Kidney (tissue), 13 donors: ENCODE measurements at regions not wholly inside any gene's neighbourhood (a gene's known extent, or its start where the extent isn't known, plus 50 kb on each side); places are given as distances from the start of the nearest gene placed in this dataset.
A peak's percentile ranks its signal among the peaks of the same experiment; 100 is the strongest.

Source experiments
- DNase-seq, 5 donors: peaks; one replicate each; pipeline ENCODE4 v3.0.0-alpha.2; 2013 to 2020
- FAIRE-seq: peaks from 2 replicates; lab custom pipeline; 2012; peaks lifted over from hg19 to GRCh38; lab: Jason Lieb, UNC
- H3K27ac ChIP-seq, 2 donors: one replicate each; pipeline ENCODE4 v1.7.0; 2013; ENCODE audit warnings: low read depth in 2 of 2, low read length in 2 of 2, inconsistent platforms in 1 of 2
- H3K27me3 ChIP-seq: one replicate; pipeline ENCODE4 v1.7.1; 2013; ENCODE audit warnings: low read length, inconsistent platforms; ENCODE audit not compliant: control insufficient read depth, insufficient read depth
- H3K36me3 ChIP-seq, 3 donors: one replicate each; pipeline versions ENCODE4 v1.7.0 to v1.7.1; 2013; ENCODE audit warnings: low read length in 3 of 3, control low read depth in 1 of 3, inconsistent platforms in 1 of 3; ENCODE audit not compliant: insufficient read depth in 3 of 3, control insufficient read depth in 2 of 3
- H3K4me1 ChIP-seq, 3 donors: one replicate each; pipeline versions ENCODE4 v1.7.0 to v1.7.1; 2013; ENCODE audit warnings: low read length in 3 of 3, inconsistent platforms in 1 of 3, low read depth in 1 of 3; ENCODE audit not compliant: control insufficient read depth in 2 of 3, insufficient read depth in 2 of 3
- H3K4me3 ChIP-seq, 3 donors: one replicate each; pipeline versions ENCODE4 v1.7.0 to v1.8.1; 2013; ENCODE audit warnings: low read length in 3 of 3, control low read depth in 1 of 3, inconsistent platforms in 1 of 3
- H3K9ac ChIP-seq, 3 donors: one replicate each; pipeline versions ENCODE4 v1.7.0 to v1.7.1; 2013; ENCODE audit warnings: low read length in 3 of 3, control low read depth in 1 of 3, inconsistent platforms in 1 of 3
- H3K9me3 ChIP-seq, 3 donors: one replicate each; pipeline versions ENCODE4 v1.7.0 to v1.7.1; 2013; ENCODE audit warnings: low read length in 3 of 3, control low read depth in 1 of 3, inconsistent platforms in 1 of 3; ENCODE audit not compliant: control insufficient read depth in 2 of 3, insufficient read depth in 1 of 3
- CTCF ChIP-seq: IDR thresholded peaks from 3 replicates; pipeline ENCODE4 v1.5.1; 2012; ENCODE audit warnings: mild to moderate bottlenecking, moderate library complexity, borderline replicate concordance; ENCODE audit not compliant: insufficient read depth; ENCODE audit errors: extremely low read depth
- intact Hi-C: fragments of 100-400 bp; cut with DNase I; formaldehyde crosslinking; loops from one replicate; pipeline ENCODE4 v1.11.1; 2022
- donor health status: control.
- donor health status: control.
- donor health status: control.
- donor health status: control.
- donor health status: control.
- donor health status: DM: yes; HTN: yes; CAD: no.
- donor health status: Normal renal cell carcinoma (clear cell type).

- H3K4me3 ChIP-seq = no peak overlapping the region
- no peak for FAIRE-seq
- no peak overlapping the region for H3K9ac ChIP-seq
- no peaks in the 10 kb centered on the region for H3K9me3 ChIP-seq
- H3K27ac ChIP-seq = no peak overlapping the region
- intact Hi-C loops = loop anchor here (5.0 kb wide), 1 partner anchor 203 kb away; no protein-coding TSS in a partner anchor
- no peak for DNase-seq
- TF ChIP-seq CTCF = no peak
- H3K36me3 ChIP-seq = no peaks in the 10 kb centered on the region
- no peaks in the 10 kb centered on the region for H3K27me3 ChIP-seq
- no peaks in the 10 kb centered on the region for H3K4me1 ChIP-seq
Observed at GRCh38 chr1:68319907-68320306, 87.6 kb upstream of the WLS start.

GRCh38 chr1:68317543-68317942 is 85.2 kb upstream of the WLS start:
- no peak for DNase-seq
- intact Hi-C loops = no loop called here
- no peaks in the 10 kb centered on the region for H3K9me3 ChIP-seq
- no peaks in the 10 kb centered on the region for H3K36me3 ChIP-seq
- TF ChIP-seq CTCF = no peak
- H3K4me3 ChIP-seq = no peak overlapping the region
- no peak overlapping the region for H3K27ac ChIP-seq
- H3K27me3 ChIP-seq = no peaks in the 10 kb centered on the region
- no peak for FAIRE-seq
- H3K9ac ChIP-seq = no peak overlapping the region
- H3K4me1 ChIP-seq = no peaks in the 10 kb centered on the region

- intact Hi-C loops = no loop called here
- Histone ChIP-seq H3K36me3 (no peaks in the 10 kb centered on the region), H3K27ac (no peak overlapping the region), H3K4me1 (no peaks in the 10 kb centered on the region), H3K9ac (no peak overlapping the region), H3K27me3 (no peaks in the 10 kb centered on the region), H3K9me3 (no peaks in the 10 kb centered on the region), H3K4me3 (no peak overlapping the region)
- no peak for TF ChIP-seq CTCF
- FAIRE-seq (no peak), DNase-seq (no peak)
Observed at GRCh38 chr1:68314151-68314780, 81.9 kb upstream of the WLS start.

GRCh38 chr1:68313735-68314134 is 81.4 kb upstream of the WLS start:
- Histone ChIP-seq H3K9me3 (no peaks in the 10 kb centered on the region), H3K4me1 (no peaks in the 10 kb centered on the region), H3K27me3 (no peaks in the 10 kb centered on the region), H3K36me3 (no peaks in the 10 kb centered on the region), H3K9ac (no peak overlapping the region), H3K27ac (no peak overlapping the region), H3K4me3 (no peak overlapping the region)
- intact Hi-C loops = no loop called here
- FAIRE-seq (no peak), DNase-seq (peak in 1 of 5 donors; percentile 31)
- TF ChIP-seq CTCF = no peak
